Fibroblast of the aortic adventitia (primary cell): ENCODE measurements at regions not wholly inside any gene's neighbourhood (a gene's known extent, or its start where the extent isn't known, plus 50 kb on each side); places are given as distances from the start of the nearest gene placed in this dataset.

Experiments used
- DNase-seq: peaks from one replicate; pipeline ENCODE4 v3.0.0-alpha.2; 2010; ENCODE audit warnings: low read depth
- H3K4me3 ChIP-seq: 2 replicates; pipeline ENCODE4 v1.5.1; 2011; ENCODE audit warnings: low read depth, mild to moderate bottlenecking, control low read depth, low read length, moderate library complexity
- TF ChIP-seq, protein P1 (sequence below): IDR thresholded peaks from 2 replicates; pipeline ENCODE4 v1.5.1; 2011; ENCODE audit warnings: mild to moderate bottlenecking, low read length, control low read depth, inconsistent platforms; ENCODE audit not compliant: insufficient read depth

- TF ChIP-seq, protein P1, sequence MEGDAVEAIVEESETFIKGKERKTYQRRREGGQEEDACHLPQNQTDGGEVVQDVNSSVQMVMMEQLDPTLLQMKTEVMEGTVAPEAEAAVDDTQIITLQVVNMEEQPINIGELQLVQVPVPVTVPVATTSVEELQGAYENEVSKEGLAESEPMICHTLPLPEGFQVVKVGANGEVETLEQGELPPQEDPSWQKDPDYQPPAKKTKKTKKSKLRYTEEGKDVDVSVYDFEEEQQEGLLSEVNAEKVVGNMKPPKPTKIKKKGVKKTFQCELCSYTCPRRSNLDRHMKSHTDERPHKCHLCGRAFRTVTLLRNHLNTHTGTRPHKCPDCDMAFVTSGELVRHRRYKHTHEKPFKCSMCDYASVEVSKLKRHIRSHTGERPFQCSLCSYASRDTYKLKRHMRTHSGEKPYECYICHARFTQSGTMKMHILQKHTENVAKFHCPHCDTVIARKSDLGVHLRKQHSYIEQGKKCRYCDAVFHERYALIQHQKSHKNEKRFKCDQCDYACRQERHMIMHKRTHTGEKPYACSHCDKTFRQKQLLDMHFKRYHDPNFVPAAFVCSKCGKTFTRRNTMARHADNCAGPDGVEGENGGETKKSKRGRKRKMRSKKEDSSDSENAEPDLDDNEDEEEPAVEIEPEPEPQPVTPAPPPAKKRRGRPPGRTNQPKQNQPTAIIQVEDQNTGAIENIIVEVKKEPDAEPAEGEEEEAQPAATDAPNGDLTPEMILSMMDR: no peak
- no peak for DNase-seq
- H3K4me3 ChIP-seq: no peak overlapping the region
Observed at GRCh38 chr7:142329062-142329790, 71.4 kb upstream of the PRSS58 start.

GRCh38 chr7:142328551-142328950, 70.7 kb upstream of the PRSS58 start:
- TF ChIP-seq, protein P1: no peak
- no peak overlapping the region for H3K4me3 ChIP-seq
- DNase-seq: no peak

- TF ChIP-seq, protein P1: no peak
- no peak overlapping the region for H3K4me3 ChIP-seq
- DNase-seq: no peak
Observed at GRCh38 chr7:142327628-142328405, 70.0 kb upstream of the PRSS58 start.

GRCh38 chr7:142323706-142324105, 65.8 kb upstream of the PRSS58 start:
- TF ChIP-seq, protein P1: peak; percentile 34
- H3K4me3 ChIP-seq: no peak overlapping the region
- DNase-seq: no peak

- TF ChIP-seq, protein P1: no peak
- H3K4me3 ChIP-seq: no peak overlapping the region
- no peak for DNase-seq
Observed at GRCh38 chr7:142321391-142321790, 63.5 kb upstream of the PRSS58 start.

- no peak overlapping the region for H3K4me3 ChIP-seq
- TF ChIP-seq, protein P1: no peak
- DNase-seq: no peak
Observed at GRCh38 chr7:142320883-142321282, 63.0 kb upstream of the PRSS58 start.
